ENCODE measurements at regions not wholly inside any gene's neighbourhood (a gene's known extent, or its start where the extent isn't known, plus 50 kb on each side); places are given as distances from the start of the nearest gene placed in this dataset.

DNA sequence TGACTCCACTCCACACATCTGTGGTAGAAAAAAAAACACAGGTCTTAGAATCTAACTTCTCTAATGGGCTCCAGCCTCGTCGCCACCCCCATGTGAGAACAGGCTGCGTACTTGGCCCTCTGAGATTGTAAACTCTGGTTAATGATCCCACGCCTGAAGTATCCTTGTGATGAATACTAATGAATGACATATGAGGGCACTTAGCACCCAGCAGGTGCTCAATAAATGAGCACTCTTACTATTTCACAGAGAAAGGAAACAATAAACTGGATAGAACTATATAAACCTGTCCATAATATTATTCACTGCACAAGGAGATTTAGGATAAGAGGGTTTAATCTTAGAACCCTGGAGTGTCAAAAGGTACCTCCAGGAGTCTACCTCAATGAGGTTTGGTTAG lies 310.1 kb upstream of the HNRNPA3 start:
- TF ChIP-seq, protein P1, sequence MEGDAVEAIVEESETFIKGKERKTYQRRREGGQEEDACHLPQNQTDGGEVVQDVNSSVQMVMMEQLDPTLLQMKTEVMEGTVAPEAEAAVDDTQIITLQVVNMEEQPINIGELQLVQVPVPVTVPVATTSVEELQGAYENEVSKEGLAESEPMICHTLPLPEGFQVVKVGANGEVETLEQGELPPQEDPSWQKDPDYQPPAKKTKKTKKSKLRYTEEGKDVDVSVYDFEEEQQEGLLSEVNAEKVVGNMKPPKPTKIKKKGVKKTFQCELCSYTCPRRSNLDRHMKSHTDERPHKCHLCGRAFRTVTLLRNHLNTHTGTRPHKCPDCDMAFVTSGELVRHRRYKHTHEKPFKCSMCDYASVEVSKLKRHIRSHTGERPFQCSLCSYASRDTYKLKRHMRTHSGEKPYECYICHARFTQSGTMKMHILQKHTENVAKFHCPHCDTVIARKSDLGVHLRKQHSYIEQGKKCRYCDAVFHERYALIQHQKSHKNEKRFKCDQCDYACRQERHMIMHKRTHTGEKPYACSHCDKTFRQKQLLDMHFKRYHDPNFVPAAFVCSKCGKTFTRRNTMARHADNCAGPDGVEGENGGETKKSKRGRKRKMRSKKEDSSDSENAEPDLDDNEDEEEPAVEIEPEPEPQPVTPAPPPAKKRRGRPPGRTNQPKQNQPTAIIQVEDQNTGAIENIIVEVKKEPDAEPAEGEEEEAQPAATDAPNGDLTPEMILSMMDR (conservative IDR thresholded peaks at IDR 0.05; ENCODE audit: low read depth, low read length) = no peak
- TF ChIP-seq EZH2 (IDR thresholded peaks at IDR 0.05; ENCODE audit: low read length, unreplicated experiment) = no peak
